SK-N-MC (cell line): ENCODE measurements at regions not wholly inside any gene's neighbourhood (a gene's known extent, or its start where the extent isn't known, plus 50 kb on each side); places are given as distances from the start of the nearest gene placed in this dataset.

ENCODE experiments used
- EZH2 ChIP-seq: fragments of 200-600 bp; sonication (generic); IDR thresholded peaks from one replicate; pipeline ENCODE4 v1.6.1; 2017; ENCODE audit warnings: antibody characterized with exemption
- FOXP2 ChIP-seq: optimal IDR thresholded peaks from 2 replicates; pipeline ENCODE3; 2011; ENCODE audit warnings: mild to moderate bottlenecking, moderate library complexity; ENCODE audit not compliant: insufficient read depth; ENCODE audit errors: extremely low read length, control extremely low read depth
- POLR2AphosphoS5 ChIP-seq: IDR thresholded peaks from 2 replicates; pipeline ENCODE4 v1.6.1; 2012; ENCODE audit warnings: mild to moderate bottlenecking, low read depth, low read length, borderline replicate concordance

GRCh38 chr2:239776436-239777005 is 248.6 kb downstream of the NDUFA10 start:
- TF ChIP-seq EZH2 (no peak), POLR2AphosphoS5 (no peak), FOXP2 (no peak)
